ENCODE measurements at regions not wholly inside any gene's neighbourhood (a gene's known extent, or its start where the extent isn't known, plus 50 kb on each side); places are given as distances from the start of the nearest gene placed in this dataset.
"Not testable (repeated sequence)": the region's sequence is repeated elsewhere in the genome, so short reads cannot be mapped to it uniquely, and the experiment has no call there.

- no peak for DNase-seq
Measured at GRCh38 chr12:66774929-66775328, 96.1 kb upstream of the GRIP1 start.

GRCh38 chr12:66775871-66776270 is 97.0 kb upstream of the GRIP1 start:
- no peak for DNase-seq

GRCh38 chr12:66776974-66777373 is 98.1 kb upstream of the GRIP1 start:
- no peak for DNase-seq

- no peak for DNase-seq
Measured at GRCh38 chr12:66779466-66779865, 100.6 kb upstream of the GRIP1 start.

GRCh38 chr12:66786531-66787308 is 107.8 kb upstream of the GRIP1 start:
- no peak for DNase-seq

GRCh38 chr12:66799551-66799950 is 120.7 kb upstream of the GRIP1 start:
- DNase-seq, result no peak

GRCh38 chr12:66800046-66800445 is 121.2 kb upstream of the GRIP1 start:
- no peak for DNase-seq

- peak in 9 of 58 donors; percentile 0 to 30 (median 6) for DNase-seq
Measured at GRCh38 chr12:66803930-66804329, 125.1 kb upstream of the GRIP1 start.

GRCh38 chr12:66804563-66804974 is 125.7 kb upstream of the GRIP1 start:
- DNase-seq, result no peak

GRCh38 chr12:66808606-66809005 is 129.7 kb upstream of the GRIP1 start:
- no peak for DNase-seq

- no peak for DNase-seq
Measured at GRCh38 chr12:66813137-66813892, 134.4 kb upstream of the GRIP1 start.

GRCh38 chr12:66819587-66819986 is 140.7 kb upstream of the GRIP1 start:
- DNase-seq, result no peak

GRCh38 chr12:66822961-66823360 is 144.1 kb upstream of the GRIP1 start:
- no peak for DNase-seq

GRCh38 chr12:66823857-66824570 is 145.1 kb upstream of the GRIP1 start:
- DNase-seq, result no peak

GRCh38 chr12:66825921-66826320 is 147.0 kb upstream of the GRIP1 start:
- not testable (repeated sequence) for DNase-seq

- no peak for DNase-seq
Measured at GRCh38 chr12:66829660-66830325, 150.9 kb upstream of the GRIP1 start.

- no peak for DNase-seq
Measured at GRCh38 chr12:66831495-66831894, 152.6 kb upstream of the GRIP1 start.

- no peak for DNase-seq
Measured at GRCh38 chr12:66832997-66833396, 154.1 kb upstream of the GRIP1 start.

- no peak for DNase-seq
Measured at GRCh38 chr12:66836623-66837310, 157.9 kb upstream of the GRIP1 start.

- DNase-seq, result no peak
Measured at GRCh38 chr12:66837311-66837627, 158.4 kb upstream of the GRIP1 start.

GRCh38 chr12:66838366-66838765 is 159.5 kb upstream of the GRIP1 start:
- DNase-seq, result no peak

All from anterior cingulate cortex (tissue), 58 donors.